ENCODE measurements at regions not wholly inside any gene's neighbourhood (a gene's known extent, or its start where the extent isn't known, plus 50 kb on each side); places are given as distances from the start of the nearest gene placed in this dataset.

DNA sequence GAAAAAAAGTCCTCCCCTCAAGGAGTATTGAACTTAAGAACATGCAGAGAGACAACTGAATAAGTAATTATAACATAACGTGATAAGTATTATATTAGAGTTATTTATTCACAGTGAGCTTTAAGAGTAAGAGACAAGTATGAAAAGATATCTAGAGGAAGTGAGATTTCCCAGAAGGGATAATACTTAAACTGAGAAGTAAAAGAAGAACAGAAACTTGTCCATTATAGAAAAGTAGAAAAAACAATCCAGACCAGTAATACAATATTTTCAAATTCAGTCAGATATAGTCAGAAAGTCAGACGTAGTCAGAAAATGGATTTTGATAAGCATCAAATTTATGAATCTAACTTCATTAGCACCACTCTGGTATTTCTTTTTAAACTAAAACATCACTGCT is 613.0 kb upstream of the CCNG1 start:
- TF ChIP-seq, protein P1, sequence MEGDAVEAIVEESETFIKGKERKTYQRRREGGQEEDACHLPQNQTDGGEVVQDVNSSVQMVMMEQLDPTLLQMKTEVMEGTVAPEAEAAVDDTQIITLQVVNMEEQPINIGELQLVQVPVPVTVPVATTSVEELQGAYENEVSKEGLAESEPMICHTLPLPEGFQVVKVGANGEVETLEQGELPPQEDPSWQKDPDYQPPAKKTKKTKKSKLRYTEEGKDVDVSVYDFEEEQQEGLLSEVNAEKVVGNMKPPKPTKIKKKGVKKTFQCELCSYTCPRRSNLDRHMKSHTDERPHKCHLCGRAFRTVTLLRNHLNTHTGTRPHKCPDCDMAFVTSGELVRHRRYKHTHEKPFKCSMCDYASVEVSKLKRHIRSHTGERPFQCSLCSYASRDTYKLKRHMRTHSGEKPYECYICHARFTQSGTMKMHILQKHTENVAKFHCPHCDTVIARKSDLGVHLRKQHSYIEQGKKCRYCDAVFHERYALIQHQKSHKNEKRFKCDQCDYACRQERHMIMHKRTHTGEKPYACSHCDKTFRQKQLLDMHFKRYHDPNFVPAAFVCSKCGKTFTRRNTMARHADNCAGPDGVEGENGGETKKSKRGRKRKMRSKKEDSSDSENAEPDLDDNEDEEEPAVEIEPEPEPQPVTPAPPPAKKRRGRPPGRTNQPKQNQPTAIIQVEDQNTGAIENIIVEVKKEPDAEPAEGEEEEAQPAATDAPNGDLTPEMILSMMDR (IDR thresholded peaks at IDR 0.05) = no peak
- no peak for TF ChIP-seq EZH2 (IDR thresholded peaks at IDR 0.05; ENCODE audit: borderline replicate concordance, insufficient read depth, low read depth, low read length, poor library complexity, severe bottlenecking)

Measured in B cell (primary cell).